COLO668 (cell line): ENCODE measurements at regions not wholly inside any gene's neighbourhood (a gene's known extent, or its start where the extent isn't known, plus 50 kb on each side); places are given as distances from the start of the nearest gene placed in this dataset.
"Not testable (repeated sequence)": the region's sequence is repeated elsewhere in the genome, so short reads cannot be mapped to it uniquely, and the experiment has no call there.

ENCODE experiments used
- DNase-seq: peaks from one replicate; lab custom pipeline; 2025; ENCODE audit not compliant: unreplicated experiment; lab: John Stamatoyannopoulos, UW

DNA sequence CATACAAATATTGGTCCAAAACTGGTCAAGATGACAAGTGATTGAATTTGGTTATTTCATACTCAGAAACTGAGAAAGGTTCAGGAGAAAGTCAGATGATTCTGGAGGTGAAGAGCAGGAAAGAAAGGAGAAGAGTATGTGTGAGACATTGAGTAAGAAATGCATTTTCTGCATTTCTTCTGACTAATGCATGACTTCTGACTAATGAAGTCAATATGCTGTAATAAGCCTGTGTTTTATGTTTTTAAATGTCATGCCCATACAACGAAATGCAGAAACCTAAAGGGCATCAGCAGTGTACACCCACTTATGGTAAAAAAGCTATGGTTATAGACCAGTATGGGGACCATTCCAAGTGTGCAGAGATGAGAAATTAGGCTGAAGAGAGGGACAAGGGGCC, 1227.8 kb upstream of the SORCS1 start:
- no peak for DNase-seq

DNA sequence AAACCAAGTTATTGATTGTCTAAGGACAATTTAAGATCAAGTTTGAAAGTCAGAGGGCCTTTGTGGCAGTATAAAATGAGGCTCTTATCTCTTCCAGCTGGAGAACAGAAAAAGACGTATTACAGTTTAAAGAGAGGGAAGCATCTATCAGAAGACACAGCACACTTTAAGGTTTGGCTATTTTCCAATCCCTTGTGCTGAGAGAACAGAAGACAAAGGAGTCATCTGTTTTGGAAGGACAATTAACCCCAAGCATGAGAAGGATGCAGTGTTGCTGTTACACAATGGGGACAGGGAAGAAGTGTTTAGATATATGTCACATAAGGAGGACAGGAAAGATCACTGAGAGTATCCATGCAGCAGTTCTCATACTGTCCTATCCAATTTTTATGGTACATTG, 1224.2 kb upstream of the SORCS1 start:
- DNase-seq, result no peak

GRCh38 chr10:108385963-108386362, 1221.5 kb upstream of the SORCS1 start:
- no peak for DNase-seq

GRCh38 chr10:108384378-108384777, 1219.9 kb upstream of the SORCS1 start:
- DNase-seq, result no peak

DNA sequence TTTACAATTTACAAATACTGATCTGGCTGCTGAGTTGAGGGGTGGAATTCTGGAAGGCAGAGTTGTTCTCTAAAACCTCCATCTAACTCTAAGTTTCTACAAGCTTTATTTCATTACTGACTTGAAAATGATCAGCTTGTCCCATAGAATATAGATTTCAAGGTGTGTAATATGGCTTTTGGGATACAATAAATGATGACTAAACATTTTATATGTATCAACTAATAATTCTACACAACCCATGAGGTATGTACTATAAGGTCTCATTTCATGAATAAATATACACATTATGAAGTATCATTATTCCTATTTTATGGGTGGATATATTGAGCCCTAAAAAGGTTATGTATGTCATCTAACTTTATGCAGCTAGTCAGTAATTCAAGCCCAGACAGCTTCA, 1214.3 kb upstream of the SORCS1 start:
- DNase-seq, result no peak

DNA sequence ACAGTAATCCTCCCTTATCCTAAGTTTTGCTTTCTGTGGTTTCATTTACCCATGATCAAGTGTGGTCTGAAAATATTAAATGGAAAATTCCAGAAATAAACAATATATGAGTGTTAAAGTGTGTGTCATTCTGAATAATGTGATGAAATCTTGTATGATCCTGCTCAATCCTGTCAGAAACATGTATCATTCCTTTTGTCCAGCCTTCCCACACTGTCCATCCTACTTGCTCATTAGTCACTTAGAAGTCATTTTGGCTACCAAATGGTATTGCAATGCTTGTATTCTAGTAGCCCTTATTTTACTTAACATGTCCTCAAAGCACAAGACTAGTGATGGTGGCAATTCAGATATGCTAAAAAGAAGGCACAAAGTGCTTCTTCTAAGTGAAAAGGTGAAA, 1211.2 kb upstream of the SORCS1 start:
- DNase-seq, result no peak

GRCh38 chr10:108374991-108375390, 1210.5 kb upstream of the SORCS1 start:
- DNase-seq, result no peak

DNA sequence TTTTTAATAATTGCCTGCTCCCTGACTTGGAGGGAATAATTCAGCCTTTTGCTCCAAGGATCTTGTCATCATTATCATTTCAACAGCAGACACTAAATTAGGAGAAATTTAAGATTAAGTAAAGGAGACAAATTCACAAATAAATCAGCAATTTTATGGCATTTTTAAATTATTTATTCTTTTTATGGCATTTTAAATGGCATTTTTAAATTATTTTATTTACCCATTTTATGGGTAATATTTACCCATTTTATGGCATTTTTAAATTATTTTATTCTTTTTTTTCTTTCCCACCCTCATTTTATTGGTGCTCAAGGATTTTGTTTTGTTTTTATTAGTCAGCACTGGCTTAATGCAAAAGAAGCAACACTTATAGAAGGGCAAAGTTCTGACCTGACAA, 1201.0 kb upstream of the SORCS1 start:
- DNase-seq, result no peak

GRCh38 chr10:108363576-108363975, 1199.1 kb upstream of the SORCS1 start:
- no peak for DNase-seq

- DNase-seq, result no peak
These were observed 1198.5 kb upstream of the SORCS1 start for GRCh38 chr10:108362961-108363360.

DNA sequence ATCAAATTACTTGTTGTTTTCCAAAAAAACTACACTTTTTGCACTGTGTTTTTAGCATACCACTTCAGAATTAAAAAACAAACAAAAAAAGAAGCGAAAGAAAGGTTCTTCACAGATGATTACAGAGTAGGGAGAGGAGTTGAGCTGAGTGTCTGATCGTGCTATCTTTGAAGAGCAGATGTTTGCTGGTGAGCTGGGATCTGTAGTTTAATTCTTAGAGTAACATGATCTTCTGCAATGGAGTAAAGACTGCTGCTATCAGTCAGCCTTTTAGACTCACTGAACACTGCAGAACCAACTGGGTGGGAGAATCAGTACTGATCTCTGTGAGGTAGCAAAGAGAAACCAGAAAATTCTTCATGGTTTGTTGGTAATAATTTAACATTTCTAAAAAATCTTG, 1197.8 kb upstream of the SORCS1 start:
- no peak for DNase-seq

- DNase-seq, result no peak
These were observed 1195.7 kb upstream of the SORCS1 start for GRCh38 chr10:108360187-108360586.

- no peak for DNase-seq
These were observed 1194.4 kb upstream of the SORCS1 start for GRCh38 chr10:108358912-108359311.

GRCh38 chr10:108352771-108353170, 1188.3 kb upstream of the SORCS1 start:
- DNase-seq, result no peak

- DNase-seq, result no peak
These were observed 1183.7 kb upstream of the SORCS1 start for GRCh38 chr10:108348215-108348614.

GRCh38 chr10:108346066-108346465, 1181.6 kb upstream of the SORCS1 start:
- DNase-seq, result no peak

GRCh38 chr10:108338146-108338545, 1173.6 kb upstream of the SORCS1 start:
- no peak for DNase-seq

DNA sequence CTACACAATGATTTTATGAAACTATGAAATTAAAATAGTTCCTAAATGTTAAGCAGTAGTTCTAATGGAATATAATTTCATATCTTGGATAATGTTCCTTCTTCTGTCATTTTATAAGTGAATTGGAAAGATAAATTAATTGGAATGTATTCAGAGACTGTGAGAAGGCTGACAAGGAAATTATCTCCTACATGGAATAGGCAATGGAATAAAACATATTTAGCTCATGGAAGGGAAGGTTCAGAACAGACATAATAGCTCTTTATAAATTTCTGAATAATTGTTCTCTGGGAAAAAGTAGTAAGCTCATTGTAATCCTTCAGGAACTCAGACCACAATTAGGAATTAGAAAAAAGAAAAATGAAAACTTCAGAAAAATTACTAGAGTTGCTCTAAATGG, 1172.3 kb upstream of the SORCS1 start:
- DNase-seq, result no peak

GRCh38 chr10:108327706-108328105, 1163.2 kb upstream of the SORCS1 start:
- no peak for DNase-seq

GRCh38 chr10:108323274-108323798, 1158.8 kb upstream of the SORCS1 start:
- DNase-seq, result no peak

DNA sequence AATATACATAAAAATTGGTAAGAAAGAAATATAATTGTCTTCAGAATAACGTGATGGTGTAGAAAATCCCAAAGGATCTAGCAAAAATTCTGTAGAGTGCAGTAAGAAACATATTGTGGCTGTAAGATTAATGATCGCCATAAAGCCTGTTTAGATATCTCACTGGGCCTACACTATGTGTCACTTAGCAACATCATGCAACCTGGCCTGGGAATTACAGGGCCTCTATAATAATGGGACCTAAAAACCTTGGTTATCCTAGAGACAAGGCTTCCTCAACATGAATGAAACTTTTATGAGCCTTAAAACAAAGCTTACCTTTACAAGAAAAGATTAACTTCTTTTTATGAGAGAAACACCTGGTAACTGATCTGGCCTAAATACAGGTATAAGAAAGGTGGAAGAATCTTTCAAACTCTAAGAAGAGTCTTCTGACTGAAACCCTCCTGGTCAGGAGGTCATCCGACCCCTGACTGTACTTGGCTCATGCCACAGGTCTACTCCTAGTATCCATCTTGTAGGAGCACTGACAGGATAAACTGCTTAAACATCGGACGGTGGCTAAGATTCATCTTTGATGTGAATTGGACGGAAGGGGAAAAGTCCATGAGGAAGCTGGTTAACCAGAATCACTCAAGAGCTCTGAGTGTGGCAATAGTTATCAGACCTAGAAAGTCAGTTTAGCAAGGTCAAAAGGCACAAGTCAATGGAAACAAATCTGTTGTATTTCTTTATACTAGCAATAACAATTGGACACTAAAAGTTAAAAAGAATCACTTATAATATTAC, 1155.1 kb upstream of the SORCS1 start:
- DNase-seq, result no peak

DNA sequence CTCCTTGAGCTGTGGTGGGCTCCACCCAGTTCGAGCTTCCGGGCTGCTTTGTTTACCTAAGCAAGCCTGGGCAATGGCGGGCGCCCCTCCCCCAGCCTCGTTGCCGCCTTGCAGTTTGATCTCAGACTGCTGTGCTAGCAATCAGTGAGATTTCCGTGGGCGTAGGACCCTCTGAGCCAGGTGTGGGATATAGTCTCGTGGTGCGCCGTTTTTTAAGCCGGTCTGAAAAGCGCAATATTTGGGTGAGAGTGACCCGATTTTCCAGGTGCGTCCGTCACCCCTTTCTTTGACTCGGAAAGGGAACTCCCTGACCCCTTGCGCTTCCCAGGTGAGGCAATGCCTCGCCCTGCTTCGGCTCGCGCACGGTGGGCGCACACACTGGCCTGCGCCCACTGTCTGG, 1151.1 kb upstream of the SORCS1 start:
- DNase-seq, result not testable (repeated sequence)

DNA sequence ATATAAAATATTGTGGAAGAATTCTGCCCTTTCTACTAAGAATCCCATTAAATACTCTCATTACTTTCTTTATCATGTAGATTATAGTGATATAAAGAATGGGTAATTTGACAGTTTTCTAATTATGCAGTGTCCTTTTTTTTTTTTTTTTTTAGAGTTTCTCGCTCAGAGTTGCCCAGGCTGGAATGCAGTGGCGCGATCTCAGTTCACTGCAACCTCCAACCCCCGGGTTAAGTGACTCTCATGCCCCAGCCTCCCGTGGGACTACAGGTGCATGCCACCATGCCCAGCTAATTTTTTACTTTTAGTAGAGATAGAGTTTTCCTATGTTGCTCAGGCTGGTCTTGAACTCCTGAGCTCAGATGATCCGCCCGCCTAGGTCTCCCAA, 1143.4 kb upstream of the SORCS1 start:
- DNase-seq, result no peak
